ENCODE measurements at regions not wholly inside any gene's neighbourhood (a gene's known extent, or its start where the extent isn't known, plus 50 kb on each side); places are given as distances from the start of the nearest gene placed in this dataset.

GRCh38 chr17:78299049-78299448 is 60.8 kb downstream of the SOCS3 start:
- TF ChIP-seq CTCF (IDR thresholded peaks at IDR 0.05) (no peak), EZH2 (IDR thresholded peaks at IDR 0.05; ENCODE audit: borderline replicate concordance, insufficient read depth, low read depth, low read length, poor library complexity, severe bottlenecking) (no peak)
